HG02759 (cell line): ENCODE measurements at regions not wholly inside any gene's neighbourhood (a gene's known extent, or its start where the extent isn't known, plus 50 kb on each side); places are given as distances from the start of the nearest gene placed in this dataset.
"Not testable (repeated sequence)": the region's sequence is repeated elsewhere in the genome, so short reads cannot be mapped to it uniquely, and the experiment has no call there.

Experiments used
- ATAC-seq: cut with Tn5 transposase; IDR thresholded peaks from one replicate; pipeline ENCODE4 v1.9.1; 2021; ENCODE audit warnings: mild to moderate bottlenecking, moderate library complexity; ENCODE audit not compliant: unreplicated experiment

- no peak for ATAC-seq
Measured at GRCh38 chr4:58451707-58452106, 1341.5 kb upstream of the IGFBP7 start.

GRCh38 chr4:58435871-58436270 lies 1325.7 kb upstream of the IGFBP7 start:
- ATAC-seq = no peak

GRCh38 chr4:58413849-58414248 lies 1303.7 kb upstream of the IGFBP7 start:
- no peak for ATAC-seq

- ATAC-seq = no peak
Measured at GRCh38 chr4:58411904-58412303, 1301.7 kb upstream of the IGFBP7 start.

GRCh38 chr4:58406762-58407161 lies 1296.6 kb upstream of the IGFBP7 start:
- no peak for ATAC-seq

- no peak for ATAC-seq
Measured at GRCh38 chr4:58368221-58368620, 1258.0 kb upstream of the IGFBP7 start.

- no peak for ATAC-seq
Measured at GRCh38 chr4:58360354-58361133, 1250.4 kb upstream of the IGFBP7 start.

- ATAC-seq = no peak
Measured at GRCh38 chr4:58359590-58359989, 1249.4 kb upstream of the IGFBP7 start.

- ATAC-seq = no peak
Measured at GRCh38 chr4:58357947-58358346, 1247.8 kb upstream of the IGFBP7 start.

- ATAC-seq = no peak
Measured at GRCh38 chr4:58325070-58325469, 1214.9 kb upstream of the IGFBP7 start.

GRCh38 chr4:58313444-58313843 lies 1203.3 kb upstream of the IGFBP7 start:
- ATAC-seq = no peak

- no peak for ATAC-seq
Measured at GRCh38 chr4:58303456-58303855, 1193.3 kb upstream of the IGFBP7 start.

- no peak for ATAC-seq
Measured at GRCh38 chr4:58301376-58301999, 1191.3 kb upstream of the IGFBP7 start.

- no peak for ATAC-seq
Measured at GRCh38 chr4:58286335-58286734, 1176.2 kb upstream of the IGFBP7 start.

GRCh38 chr4:58280928-58281327 lies 1170.7 kb upstream of the IGFBP7 start:
- ATAC-seq = not testable (repeated sequence)

GRCh38 chr4:58275856-58276255 lies 1165.7 kb upstream of the IGFBP7 start:
- no peak for ATAC-seq

GRCh38 chr4:58274553-58274952 lies 1164.4 kb upstream of the IGFBP7 start:
- no peak for ATAC-seq

- ATAC-seq = no peak
Measured at GRCh38 chr4:58272311-58272710, 1162.1 kb upstream of the IGFBP7 start.

- no peak for ATAC-seq
Measured at GRCh38 chr4:58265734-58266133, 1155.5 kb upstream of the IGFBP7 start.

GRCh38 chr4:58261526-58261925 lies 1151.3 kb upstream of the IGFBP7 start:
- no peak for ATAC-seq

- ATAC-seq = no peak
Measured at GRCh38 chr4:58254291-58254690, 1144.1 kb upstream of the IGFBP7 start.

- no peak for ATAC-seq
Measured at GRCh38 chr4:58252656-58253055, 1142.5 kb upstream of the IGFBP7 start.

- no peak for ATAC-seq
Measured at GRCh38 chr4:58247792-58248191, 1137.6 kb upstream of the IGFBP7 start.
